HG02763 (cell line): ENCODE measurements at regions not wholly inside any gene's neighbourhood (a gene's known extent, or its start where the extent isn't known, plus 50 kb on each side); places are given as distances from the start of the nearest gene placed in this dataset.

Experiments used
- ATAC-seq: cut with Tn5 transposase; IDR thresholded peaks from one replicate; pipeline ENCODE4 v1.9.1; 2021; ENCODE audit warnings: mild to moderate bottlenecking, moderate library complexity; ENCODE audit not compliant: unreplicated experiment

DNA sequence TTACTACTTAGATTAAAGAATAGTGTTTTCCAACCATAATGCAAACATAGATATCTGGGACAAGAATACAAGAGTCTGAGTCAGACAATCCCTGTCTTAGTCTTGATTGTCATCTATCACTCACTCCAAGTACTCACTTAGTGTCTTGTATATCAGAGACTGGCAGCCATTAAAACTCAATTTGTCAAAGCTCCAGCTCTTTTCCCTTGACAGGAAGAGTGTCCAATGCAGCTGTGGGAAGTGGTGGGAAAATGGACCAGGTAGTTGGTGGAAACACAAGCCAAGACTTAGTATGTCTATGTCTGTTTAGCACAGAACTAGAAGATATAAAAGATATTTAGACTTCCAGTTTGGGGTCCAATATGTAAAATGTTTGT, 271.6 kb upstream of the CLEC14A start:
- ATAC-seq: no peak

DNA sequence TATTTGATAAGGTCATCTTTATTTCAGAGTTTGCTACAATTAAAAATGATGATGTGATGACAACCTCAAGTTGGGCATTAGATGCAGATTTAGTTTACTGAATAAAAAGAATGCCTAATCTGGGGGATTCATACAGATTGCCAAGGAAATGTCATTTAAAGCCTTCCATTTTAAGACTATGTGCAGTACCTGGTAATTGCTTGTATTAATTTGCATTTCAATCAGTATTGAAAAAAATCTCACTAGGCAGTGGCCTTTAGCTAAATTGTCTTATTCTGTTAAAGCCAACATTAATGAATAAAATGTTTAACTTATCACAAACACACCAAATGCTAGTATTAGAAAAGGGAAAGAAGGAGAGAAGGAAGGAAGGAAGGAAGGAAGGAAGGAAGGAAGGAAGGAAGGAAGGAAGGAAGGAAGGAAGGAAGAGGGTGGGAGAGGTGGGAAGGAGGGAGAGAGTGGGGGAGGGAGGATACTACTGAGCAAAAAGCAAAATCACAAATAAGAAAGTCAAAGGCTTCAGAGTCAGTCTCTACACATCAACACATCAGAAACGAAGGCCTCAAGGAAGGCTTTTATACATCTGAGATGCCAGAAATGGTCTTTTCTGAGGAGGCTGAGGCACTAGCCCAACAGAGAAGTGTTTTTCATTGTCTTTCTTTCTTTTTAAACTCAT, 271.1 kb upstream of the CLEC14A start:
- no peak for ATAC-seq

DNA sequence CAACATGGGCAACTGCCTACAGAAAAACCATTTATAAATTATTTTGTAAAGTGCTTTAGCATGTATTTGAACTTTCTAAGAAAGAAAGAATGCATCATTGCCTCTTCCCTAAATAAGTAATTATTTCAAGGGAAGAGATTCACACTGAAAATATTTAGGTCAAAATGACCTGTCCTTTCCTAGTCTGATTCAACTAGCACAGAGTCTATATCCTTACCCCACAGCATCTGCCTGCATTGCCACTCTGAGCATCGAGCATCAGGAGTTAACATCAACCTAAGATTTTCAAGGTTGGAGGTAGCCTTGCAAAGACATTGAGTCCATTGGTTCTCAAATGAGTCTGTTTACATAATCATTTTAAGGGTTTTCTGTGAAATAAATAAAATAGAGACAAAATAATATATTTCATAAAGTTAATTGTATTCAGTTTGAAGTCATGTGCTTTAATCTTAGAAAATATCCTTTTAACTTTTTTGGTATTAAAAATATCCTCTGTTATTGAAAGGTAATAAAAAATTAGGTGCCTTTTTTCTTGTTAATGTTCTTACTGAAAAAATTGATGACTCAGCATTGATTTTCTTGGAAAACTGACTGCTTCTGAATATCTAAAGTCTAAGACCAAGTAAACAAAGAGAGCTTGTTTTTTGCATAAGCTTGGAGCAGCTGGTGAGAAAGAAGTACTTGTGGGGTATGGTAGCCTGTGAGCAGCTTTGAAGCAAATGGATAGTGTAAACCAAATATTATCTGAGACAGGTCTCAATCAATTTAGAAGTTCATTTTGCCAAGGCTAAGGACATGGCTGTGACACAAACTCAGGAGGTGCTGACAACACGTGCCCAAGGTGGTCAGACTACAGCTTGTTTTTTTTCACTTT, 269.0 kb upstream of the CLEC14A start:
- ATAC-seq: no peak

DNA sequence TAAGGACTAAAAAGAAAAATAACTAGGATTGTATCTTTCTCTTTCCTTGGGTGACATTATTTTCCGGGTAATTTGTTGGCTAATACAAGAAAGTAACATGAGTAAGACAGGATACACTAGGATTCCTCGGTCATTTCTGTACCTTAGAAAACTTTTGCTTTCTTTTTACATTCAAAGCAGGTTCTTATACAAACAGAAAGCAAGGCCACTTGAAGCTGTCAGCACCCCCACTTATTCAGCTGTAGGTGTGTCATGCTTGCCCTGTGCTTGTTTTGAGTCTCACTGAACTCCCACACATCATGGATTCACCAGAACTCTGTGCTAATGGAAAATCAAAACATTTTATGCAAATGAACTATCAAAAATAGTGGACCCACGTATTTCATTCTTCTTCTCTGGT, 266.8 kb upstream of the CLEC14A start:
- no peak for ATAC-seq

DNA sequence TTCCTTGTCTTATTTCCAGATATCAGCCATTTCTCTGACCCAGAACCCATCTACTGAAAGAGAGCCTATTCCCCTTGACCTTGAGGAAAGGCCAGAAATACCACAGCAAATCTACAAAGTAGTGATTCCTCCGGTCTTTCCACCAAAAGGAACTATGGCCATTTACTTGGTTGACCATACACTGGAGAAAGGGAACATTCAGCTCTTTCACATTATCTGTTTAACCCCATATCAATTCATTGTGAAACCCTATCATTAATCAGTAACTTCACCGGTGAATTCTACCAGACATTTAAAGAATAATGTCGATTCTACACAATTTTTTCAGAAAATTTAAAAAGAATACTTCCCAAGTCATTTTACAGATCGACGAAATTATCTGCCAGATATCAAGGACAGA, 265.7 kb upstream of the CLEC14A start:
- ATAC-seq: no peak

DNA sequence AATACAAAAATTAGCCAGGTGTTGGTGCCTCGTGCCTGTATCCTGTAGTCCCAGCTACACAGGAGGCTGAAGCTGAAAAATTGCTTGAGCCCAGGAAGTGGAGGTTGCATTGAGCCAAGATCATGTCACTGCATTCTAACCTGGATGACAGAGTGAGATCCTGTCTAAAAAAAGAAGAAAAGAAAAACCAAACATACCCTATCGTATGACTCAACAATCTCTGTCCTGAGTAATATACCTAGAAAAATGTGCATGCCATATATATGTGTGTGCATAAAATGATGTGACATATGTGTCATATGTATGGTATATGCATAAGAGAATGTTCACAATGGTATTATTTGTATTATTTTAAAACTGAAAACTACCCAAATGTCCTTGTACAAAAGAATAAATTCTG, 261.5 kb upstream of the CLEC14A start:
- no peak for ATAC-seq

DNA sequence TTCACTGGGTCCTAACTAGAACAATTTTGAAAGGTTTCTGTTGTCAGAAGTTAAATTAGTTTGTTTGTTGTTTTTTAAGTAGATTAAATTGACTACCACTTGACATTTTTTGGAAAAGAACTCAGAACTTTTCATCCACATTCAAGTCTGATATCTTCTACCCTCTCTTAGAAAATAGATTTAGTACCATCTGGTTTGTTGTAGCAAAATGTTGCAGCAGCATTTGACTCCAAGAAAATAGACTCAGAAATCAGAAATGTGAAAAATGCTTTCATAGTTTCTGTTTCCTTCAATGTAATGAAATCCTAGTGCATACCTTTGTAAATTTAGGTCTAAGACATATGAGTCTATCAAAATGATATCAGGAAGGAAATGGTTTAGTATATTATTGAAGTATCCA, 256.3 kb upstream of the CLEC14A start:
- no peak for ATAC-seq

DNA sequence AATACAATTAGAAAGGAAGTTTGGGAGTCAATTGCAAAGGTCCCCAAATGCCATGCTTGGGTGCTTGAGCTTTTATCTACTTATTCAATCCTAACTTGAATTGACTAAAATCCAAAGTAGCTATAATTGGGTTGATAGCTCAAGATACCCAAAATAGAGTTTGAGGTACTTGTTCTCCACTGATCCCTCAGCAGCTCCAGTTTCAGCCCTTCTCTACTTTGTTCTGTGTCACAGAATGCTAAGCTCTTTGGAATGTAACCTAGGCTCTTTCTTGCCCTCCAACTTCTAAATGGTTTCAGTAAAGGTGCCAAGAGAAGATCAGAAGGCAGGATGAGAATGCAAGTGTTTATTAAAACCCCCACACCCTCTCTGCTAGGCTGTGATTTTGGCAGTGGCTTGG, 251.4 kb upstream of the CLEC14A start:
- no peak for ATAC-seq

DNA sequence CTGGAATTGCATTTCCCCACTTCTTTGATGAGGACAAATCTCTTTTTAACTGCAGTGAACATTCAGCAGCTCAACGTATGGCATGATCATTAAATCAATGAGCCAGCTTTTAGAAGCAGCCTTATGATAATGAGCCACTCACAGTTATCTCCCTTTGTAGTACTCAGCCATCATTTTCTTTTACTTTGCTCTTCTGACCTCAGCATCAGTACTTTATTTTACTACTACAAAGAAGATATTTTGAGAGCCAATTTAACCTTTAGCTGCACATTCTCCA, 250.0 kb upstream of the CLEC14A start:
- no peak for ATAC-seq

DNA sequence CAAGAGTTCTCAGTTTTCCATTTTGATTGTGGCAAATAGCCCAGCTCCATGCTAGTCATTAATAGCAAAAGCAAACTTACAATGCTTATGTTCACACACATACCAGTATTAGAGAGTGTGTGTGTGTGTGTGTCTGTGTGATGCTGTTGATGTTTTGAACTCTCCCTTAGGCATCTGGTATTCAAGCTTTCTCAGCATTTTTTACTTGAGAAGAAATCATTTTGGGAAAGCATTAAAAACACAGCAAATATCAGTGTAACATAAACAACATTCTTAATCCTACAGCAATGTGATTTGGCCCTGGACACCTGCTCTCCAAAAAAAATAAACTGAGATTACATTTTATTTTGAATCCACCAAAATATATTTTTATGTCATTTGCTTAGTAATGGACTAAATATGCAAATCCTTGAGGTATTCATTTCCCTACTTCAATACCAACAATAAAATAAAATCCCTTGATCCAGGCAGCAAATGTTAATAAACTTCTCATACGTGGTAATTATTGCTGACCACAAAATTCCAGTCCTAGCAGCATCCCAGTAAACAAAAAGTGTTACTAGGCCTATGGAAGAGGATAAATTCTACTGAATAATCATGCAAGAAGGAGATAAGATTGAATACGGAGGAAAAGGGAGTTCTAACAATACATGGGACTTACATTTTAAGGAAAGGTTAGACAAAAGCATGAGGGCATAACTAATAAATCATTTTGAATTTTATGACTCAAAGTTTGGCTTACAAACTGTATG, 249.5 kb upstream of the CLEC14A start:
- no peak for ATAC-seq

DNA sequence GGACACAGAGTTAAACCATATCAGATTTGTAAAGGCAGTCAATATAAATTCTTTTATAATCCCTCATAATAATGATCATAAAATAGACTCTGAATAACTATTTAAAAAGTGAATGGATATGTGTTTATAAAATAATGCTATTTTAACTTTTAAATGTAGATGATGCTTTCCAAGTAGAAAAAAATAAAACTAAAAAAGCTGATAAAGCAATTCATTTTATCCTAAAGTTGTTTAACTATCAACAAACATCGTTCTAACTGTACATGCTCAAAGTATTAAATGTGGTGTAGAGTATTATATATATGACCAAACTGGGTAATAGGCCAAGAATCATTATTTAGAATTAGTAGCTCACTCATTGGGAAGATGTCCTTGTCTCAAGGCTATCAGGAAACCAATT, 248.3 kb upstream of the CLEC14A start:
- ATAC-seq: no peak

DNA sequence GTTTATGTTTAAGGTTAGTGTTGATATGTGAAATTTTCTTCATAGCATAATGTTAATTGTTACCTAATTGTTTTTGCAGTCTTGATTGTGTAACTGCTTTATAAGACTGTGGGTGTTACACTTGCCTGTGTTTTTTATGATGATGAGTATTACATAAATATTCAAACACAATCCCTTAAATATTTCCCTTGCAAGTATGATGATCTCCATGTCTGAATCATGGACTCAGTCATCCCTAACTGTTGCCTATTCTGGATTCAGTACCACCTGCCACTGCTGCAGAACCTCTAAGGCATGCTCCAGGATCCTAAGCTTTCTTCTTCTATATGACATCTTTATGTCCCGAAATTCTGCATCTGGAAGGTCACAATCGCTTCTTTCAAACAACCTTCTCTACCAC, 246.3 kb upstream of the CLEC14A start:
- no peak for ATAC-seq

DNA sequence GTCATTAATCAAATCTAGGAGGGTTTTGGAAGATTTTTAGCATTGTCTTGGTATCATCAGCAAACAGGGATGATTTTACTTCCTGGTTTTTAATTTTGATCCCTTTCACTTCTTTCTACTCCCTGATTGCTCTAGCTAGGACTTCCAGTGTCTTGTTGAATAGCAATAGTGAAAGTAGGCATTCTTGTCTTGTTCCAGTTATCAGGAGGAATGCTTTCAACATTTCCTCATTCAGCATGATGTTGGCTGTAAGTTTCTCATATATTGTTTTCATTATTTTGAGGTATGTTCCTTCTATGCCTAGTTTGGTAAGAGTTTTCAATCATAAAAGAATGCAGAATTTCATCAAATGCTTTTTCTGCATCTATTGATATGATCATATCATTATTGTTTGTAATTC, 244.2 kb upstream of the CLEC14A start:
- no peak for ATAC-seq

DNA sequence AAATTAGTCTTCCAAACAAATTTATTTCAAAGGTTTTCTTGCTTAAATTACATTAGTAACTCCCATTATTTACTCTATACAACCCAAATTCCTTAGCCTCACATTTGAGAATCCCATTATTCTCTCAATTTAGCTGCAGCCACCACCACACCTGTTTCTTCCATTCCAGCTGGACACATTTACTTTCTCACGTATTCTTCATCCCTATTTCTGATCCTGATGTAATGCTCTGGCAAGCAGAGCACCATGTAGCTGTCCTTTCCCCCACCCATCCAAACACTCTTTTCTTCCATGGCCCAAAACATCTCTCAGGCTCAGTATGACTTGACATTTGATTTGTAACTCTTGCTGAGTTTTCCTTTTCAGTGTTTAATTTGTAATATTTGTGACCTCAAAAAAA, 240.2 kb upstream of the CLEC14A start:
- ATAC-seq: no peak

DNA sequence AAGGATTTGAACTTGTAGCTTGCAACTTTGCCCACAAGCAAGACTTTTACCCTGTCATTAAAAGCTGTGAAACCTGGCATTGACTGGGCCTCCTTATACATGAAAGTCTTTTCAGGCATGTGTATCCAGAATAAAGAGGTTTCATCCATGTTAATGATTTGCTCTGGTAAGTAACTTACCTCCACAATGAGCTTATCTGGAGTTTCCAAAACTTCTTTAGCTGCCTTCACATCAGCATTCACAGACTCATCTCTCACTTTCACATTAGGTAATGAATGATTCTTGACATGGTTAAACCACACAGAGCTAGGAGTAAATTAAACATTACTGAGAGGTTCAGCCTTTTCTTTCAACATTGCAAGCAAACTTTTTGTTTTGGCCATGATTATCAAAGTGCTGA, 234.4 kb upstream of the CLEC14A start:
- peak; percentile 65 for ATAC-seq

DNA sequence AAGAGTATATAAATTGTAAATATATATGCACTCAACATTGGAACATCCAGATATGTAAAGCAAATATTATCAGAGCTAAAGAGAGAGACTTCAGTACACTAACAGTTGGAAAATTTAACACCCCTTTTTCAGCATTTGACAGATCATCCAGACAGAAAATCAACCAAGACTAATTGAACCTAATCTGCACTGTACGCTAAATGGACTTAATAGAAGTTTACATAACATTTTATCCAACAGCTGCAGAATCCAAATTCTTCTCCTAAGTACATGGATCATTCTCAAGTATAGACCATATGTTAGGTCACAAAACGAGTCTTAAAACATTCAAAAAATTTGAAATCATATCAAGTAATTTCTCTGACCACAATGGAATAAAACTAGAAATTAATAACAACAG, 229.1 kb upstream of the CLEC14A start:
- no peak for ATAC-seq

DNA sequence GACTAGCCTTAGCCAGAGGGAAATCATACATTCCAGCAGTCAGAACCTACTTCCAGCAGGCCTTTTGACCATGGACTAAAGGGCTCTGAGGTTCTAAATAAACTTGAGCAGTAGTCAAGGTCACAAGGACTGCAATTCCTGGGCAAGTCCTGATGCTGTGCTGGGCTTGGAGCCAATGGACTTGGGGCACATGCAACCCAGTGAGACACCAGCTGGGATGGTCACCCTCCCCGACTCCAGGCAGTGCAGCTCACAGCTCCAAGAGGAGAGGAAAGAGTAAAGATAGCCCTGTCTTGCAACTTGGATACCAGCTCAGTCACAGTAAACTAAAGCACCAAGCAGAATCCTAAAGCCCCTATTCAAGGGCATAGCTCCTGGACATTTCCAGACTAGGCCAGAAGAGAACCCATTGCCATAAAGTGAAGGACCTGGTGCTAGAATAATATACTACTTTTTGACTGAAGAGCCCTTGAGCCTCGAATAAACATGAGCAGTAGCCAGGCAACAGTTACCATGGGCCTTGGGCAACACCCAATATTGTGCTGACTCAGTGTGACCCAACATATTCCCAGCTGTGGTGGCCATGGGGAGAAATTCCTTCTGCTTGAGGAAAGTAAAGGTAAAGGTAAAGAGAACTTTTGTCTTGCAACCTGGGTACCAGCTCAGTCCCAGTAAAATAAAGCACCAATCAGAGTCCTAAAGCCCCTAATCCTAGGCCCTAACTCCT, 226.2 kb upstream of the CLEC14A start:
- ATAC-seq: no peak

DNA sequence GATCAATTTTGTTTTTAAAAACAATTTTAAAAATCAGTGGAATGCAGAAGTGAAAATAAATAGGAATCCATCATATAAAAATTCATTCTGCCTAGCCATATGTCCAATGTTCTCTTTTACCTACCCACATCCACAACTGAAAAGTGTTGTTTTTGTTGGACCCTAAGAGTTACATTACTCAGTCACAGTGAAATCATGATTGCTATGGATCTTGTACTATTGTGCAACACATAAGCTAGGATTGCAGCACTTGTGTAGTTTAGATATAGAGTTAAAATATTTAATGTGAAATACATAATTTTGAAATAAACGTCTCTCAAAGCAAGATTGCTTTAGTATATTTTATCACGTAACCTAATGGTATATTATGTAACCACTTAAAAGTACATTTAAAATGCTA, 213.3 kb upstream of the CLEC14A start:
- ATAC-seq: no peak

DNA sequence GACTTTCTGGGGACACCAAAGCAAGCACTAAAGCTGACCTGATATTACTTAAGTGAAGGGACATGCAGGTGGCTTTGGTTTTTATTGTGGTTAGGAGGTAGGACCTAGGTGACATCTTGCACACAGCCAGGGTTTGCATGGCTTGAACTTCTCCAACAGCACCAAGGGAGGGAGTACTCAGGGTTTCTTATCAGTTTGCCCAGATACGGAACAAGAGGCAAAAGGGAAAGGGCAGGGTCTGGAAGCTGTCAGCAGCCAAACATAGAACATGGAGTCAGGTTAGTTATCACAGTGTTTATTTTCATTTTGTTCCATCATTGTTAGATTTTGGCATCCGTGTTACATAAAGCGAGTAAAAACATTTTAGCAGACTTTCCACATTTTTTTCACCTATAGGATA, 186.3 kb upstream of the CLEC14A start:
- no peak for ATAC-seq

DNA sequence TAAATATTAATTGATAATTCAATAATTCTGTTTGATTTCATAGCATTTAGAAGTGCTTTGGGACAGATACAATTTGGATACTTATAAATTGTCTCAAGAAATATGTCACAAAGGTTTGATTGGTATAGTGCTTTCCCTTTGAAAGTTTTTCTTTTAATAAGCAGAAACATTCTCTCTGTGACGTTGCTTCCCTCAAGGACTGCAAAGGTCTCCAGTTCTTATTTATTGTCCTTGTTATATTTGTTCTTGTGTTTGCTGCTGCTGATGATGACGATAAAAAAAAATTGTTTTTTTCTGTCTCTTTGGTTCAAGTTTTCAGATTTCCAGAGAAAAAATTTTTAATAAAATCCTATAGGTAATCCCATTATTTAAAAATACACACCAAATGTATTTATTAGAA, 176.3 kb upstream of the CLEC14A start:
- no peak for ATAC-seq

DNA sequence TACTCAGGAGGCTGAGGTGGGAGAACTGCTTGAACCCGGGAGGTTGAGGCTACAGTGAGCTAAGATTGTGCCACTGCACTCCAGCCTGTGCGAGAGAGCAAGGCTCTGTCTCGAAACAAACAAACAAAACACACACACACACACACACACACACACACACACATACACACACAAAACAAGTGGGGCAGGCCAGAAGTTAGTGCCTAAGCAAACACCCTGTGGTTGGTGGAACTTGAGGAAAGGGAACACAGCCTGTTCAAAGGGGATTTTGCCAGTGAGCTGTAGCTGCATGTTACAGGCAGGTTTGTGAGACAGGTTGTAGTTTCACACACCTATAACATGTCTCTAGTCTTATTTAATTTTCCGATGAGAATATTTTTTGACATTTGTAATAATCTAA, 175.3 kb upstream of the CLEC14A start:
- ATAC-seq: no peak

DNA sequence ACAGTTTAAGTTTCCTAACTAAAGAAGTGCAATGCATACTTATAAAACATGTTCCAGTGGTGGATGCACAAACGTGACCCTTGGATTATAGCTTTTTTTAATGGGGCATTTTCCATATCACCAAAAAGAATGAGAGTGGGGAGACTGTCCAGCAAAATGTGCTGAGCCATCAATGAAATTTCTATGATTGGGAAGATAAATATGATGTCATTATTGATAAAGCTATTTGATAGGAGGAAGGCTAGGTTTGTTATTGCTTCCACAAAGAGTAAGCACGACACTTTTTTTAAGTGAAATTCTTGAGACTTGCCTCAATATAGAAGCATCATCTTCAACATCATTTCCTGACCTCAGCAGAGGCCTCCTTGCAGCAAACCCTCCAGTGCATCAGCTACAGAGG, 174.6 kb upstream of the CLEC14A start:
- no peak for ATAC-seq
